K562 (cell line): ENCODE measurements at regions not wholly inside any gene's neighbourhood (a gene's known extent, or its start where the extent isn't known, plus 50 kb on each side); places are given as distances from the start of the nearest gene placed in this dataset.

Experiments used
- U2AF1 ChIP-seq: fragments of 200-400 bp; formaldehyde crosslinking; optimal IDR thresholded peaks from 2 replicates; pipeline ENCODE3; 2017; ENCODE audit warnings: mild to moderate bottlenecking, low read depth, low read length, moderate library complexity
- ZNF121 ChIP-seq: sonication (generic); formaldehyde crosslinking; conservative IDR thresholded peaks from 2 replicates; pipeline ENCODE4 v1.8.0; 2022; ENCODE audit warnings: missing genetic modification reagents
- ZNF232 ChIP-seq: sonication (generic); formaldehyde crosslinking; IDR thresholded peaks from 2 replicates; pipeline ENCODE4 v1.8.0; 2022; ENCODE audit warnings: mild to moderate bottlenecking, missing genetic modification reagents
- TF ChIP-seq, protein P1 (sequence below), 3 experiments: IDR thresholded peaks in 2 of 3; conservative IDR thresholded peaks in 1 of 3; 2 replicates each; pipeline ENCODE4 v1.5.1; 2011 to 2012; ENCODE audit warnings: low read length in 3 of 3, mild to moderate bottlenecking in 3 of 3, control low read depth in 2 of 3, improper control_type of control experiment in 1 of 3, inconsistent platforms in 1 of 3, low read depth in 1 of 3, mixed read lengths in 1 of 3, moderate library complexity in 1 of 3; ENCODE audit not compliant: insufficient read depth in 2 of 3

DNA sequence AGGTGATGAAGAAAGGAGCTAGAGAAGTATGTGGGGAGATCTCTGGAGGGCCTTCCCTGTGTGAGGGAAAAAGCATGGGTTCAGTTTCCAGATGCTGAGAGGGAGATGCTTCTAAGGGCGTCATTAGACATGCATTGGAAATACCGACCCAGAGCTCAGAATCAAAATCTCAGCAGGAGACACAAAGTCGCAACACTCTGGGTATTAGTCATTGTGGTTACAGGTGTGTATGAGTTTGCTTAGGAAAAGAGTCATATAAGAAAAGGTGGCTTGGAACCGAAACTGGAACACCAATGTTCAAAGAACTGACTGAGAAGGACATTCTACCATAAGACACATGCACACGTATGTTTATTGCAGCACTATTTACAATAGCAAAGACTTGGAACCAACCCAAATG is 477.1 kb downstream of the FBXO15 start:
- TF ChIP-seq, protein P1, sequence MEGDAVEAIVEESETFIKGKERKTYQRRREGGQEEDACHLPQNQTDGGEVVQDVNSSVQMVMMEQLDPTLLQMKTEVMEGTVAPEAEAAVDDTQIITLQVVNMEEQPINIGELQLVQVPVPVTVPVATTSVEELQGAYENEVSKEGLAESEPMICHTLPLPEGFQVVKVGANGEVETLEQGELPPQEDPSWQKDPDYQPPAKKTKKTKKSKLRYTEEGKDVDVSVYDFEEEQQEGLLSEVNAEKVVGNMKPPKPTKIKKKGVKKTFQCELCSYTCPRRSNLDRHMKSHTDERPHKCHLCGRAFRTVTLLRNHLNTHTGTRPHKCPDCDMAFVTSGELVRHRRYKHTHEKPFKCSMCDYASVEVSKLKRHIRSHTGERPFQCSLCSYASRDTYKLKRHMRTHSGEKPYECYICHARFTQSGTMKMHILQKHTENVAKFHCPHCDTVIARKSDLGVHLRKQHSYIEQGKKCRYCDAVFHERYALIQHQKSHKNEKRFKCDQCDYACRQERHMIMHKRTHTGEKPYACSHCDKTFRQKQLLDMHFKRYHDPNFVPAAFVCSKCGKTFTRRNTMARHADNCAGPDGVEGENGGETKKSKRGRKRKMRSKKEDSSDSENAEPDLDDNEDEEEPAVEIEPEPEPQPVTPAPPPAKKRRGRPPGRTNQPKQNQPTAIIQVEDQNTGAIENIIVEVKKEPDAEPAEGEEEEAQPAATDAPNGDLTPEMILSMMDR (IDR thresholded peaks at IDR 0.05 in 2 of 3, conservative IDR thresholded peaks at IDR 0.05 in 1 of 3; ENCODE audit: insufficient read depth in 2 of 3, low read depth in 1 of 3, low read length in 3 of 3), result no peak
- TF ChIP-seq U2AF1 (no peak), ZNF121 (CRISPR knock-in tag) (no peak), ZNF232 (CRISPR knock-in tag) (no peak)
